ENCODE measurements at regions not wholly inside any gene's neighbourhood (a gene's known extent, or its start where the extent isn't known, plus 50 kb on each side); places are given as distances from the start of the nearest gene placed in this dataset.

GRCh38 chr4:66501997-66502396, 831.7 kb upstream of the EPHA5 start:
- intact Hi-C loops (cut with DNase I) = no loop called here
- WGBS, 3 donors = 79 to 90% (median 83%) methylated on average over 3 of the region's 3 CpGs

GRCh38 chr4:66490729-66491128, 820.4 kb upstream of the EPHA5 start:
- Histone ChIP-seq H3K4me1 (ENCODE audit: insufficient read depth) (no peaks in the 10 kb centered on the region), H3K9me3 (no peaks in the 10 kb centered on the region), H3K27me3 (no peaks in the 10 kb centered on the region), H3K4me3 (no peak overlapping the region), H3K36me3 (no peaks in the 10 kb centered on the region), H3K27ac (no peak overlapping the region)
- 81 to 93% (median 85%) methylated on average over 2 of the region's 2 CpGs for WGBS, 3 donors
- TF ChIP-seq CTCF (IDR thresholded peaks at IDR 0.05) = no peak
- TF ChIP-seq EP300 (IDR thresholded peaks at IDR 0.05) = no peak
- no peak for TF ChIP-seq POLR2A (IDR thresholded peaks at IDR 0.05)
- DNase-seq = no peak
- intact Hi-C loops (cut with DNase I) = no loop called here

More at GRCh38 chr4:66501997-66502396, 831.7 kb upstream of the EPHA5 start:
- H3K4me1 ChIP-seq (ENCODE audit: insufficient read depth) = no peaks in the 10 kb centered on the region
- no peaks in the 10 kb centered on the region for H3K27me3 ChIP-seq
- no peak for DNase-seq
- no peaks in the 10 kb centered on the region for H3K9me3 ChIP-seq
- H3K4me3 ChIP-seq = no peak overlapping the region
- no peaks in the 10 kb centered on the region for H3K36me3 ChIP-seq
- TF ChIP-seq EP300 (IDR thresholded peaks at IDR 0.05) (no peak), CTCF (IDR thresholded peaks at IDR 0.05) (no peak), POLR2A (IDR thresholded peaks at IDR 0.05) (no peak)
- H3K27ac ChIP-seq = no peak overlapping the region

GRCh38 chr4:66489783-66490452, 819.6 kb upstream of the EPHA5 start:
- intact Hi-C loops (cut with DNase I) = no loop called here
- H3K36me3 ChIP-seq = no peaks in the 10 kb centered on the region
- no peaks in the 10 kb centered on the region for H3K9me3 ChIP-seq
- H3K4me1 ChIP-seq (ENCODE audit: insufficient read depth) = no peaks in the 10 kb centered on the region
- no peaks in the 10 kb centered on the region for H3K27me3 ChIP-seq
- DNase-seq = no peak
- H3K4me3 ChIP-seq = no peak overlapping the region
- H3K27ac ChIP-seq = no peak overlapping the region
- 37 to 41% (median 37%) methylated on average over 5 of the region's 5 CpGs for WGBS, 3 donors
- TF ChIP-seq EP300 (IDR thresholded peaks at IDR 0.05) (no peak), POLR2A (IDR thresholded peaks at IDR 0.05) (no peak), CTCF (IDR thresholded peaks at IDR 0.05) (no peak)

- H3K9me3 ChIP-seq = no peaks in the 10 kb centered on the region
- intact Hi-C loops (cut with DNase I) = no loop called here
- H3K27me3 ChIP-seq = no peaks in the 10 kb centered on the region
- no peaks in the 10 kb centered on the region for H3K36me3 ChIP-seq
- no peak for DNase-seq
- no peaks in the 10 kb centered on the region for H3K4me1 ChIP-seq (ENCODE audit: insufficient read depth)
- TF ChIP-seq POLR2A (IDR thresholded peaks at IDR 0.05) = no peak
- no peak for TF ChIP-seq CTCF (IDR thresholded peaks at IDR 0.05)
- H3K27ac ChIP-seq = no peak overlapping the region
- H3K4me3 ChIP-seq = no peak overlapping the region
Observed at GRCh38 chr4:66489370-66489769, 819.1 kb upstream of the EPHA5 start.

Data from ovary (tissue), 7 donors.